Activated naive CD4-positive, alpha-beta T cell treated with anti-CD3 and anti-CD28 coated beads, Interleukin-2, amount 50 U/mL, for 16 hours (primary cell): ENCODE measurements at regions not wholly inside any gene's neighbourhood (a gene's known extent, or its start where the extent isn't known, plus 50 kb on each side); places are given as distances from the start of the nearest gene placed in this dataset.
A peak's percentile ranks its signal among the peaks of the same experiment; 100 is the strongest.

ENCODE experiments used
- DNase-seq: peaks from one replicate; pipeline ENCODE4 v3.0.0-alpha.2; 2020

GRCh38 chr10:60728056-60728455 lies 50.2 kb upstream of the CDK1 start:
- DNase-seq = no peak

DNA sequence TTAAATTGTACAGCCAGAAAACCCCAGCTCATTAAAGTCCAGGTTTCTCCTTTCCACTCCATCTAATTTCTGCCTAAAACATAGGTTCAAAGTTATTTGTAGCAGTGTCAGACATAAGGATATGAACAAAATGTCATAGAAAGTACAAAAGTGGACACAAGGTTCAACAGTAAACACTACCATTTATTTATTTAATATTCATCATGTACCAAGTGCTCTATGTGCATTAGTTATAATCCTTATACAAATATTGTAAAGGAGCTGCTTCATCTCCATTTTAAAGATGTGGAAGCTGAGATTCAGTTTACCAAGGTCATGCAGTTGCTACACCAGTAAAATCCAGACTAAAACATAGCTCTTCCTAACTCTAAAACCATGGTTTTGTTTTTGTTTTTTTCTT lies 52.0 kb upstream of the CDK1 start:
- DNase-seq = no peak

DNA sequence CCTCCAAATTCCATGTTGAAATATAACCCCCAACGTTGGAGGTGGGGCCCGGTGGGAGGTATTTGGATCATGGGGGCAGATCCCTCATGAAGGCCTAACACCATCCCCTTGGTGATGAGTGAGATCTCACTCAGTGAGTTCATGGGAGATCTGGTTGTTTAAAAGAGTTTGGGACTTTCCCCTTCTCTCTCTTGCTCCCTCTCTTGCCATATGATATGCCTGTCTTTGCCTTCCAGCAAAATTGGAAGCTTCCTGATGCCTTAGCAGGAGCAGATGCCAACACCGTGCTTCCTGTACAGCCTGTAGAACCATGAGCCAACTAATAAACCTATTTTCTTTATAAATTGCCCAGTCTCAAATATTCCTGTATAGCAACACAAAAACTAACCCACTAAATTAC lies 55.7 kb upstream of the CDK1 start:
- no peak for DNase-seq

GRCh38 chr10:60719721-60720120 lies 58.6 kb upstream of the CDK1 start:
- DNase-seq = no peak

- DNase-seq = no peak
Measured at GRCh38 chr10:60718886-60719285, 59.4 kb upstream of the CDK1 start.

DNA sequence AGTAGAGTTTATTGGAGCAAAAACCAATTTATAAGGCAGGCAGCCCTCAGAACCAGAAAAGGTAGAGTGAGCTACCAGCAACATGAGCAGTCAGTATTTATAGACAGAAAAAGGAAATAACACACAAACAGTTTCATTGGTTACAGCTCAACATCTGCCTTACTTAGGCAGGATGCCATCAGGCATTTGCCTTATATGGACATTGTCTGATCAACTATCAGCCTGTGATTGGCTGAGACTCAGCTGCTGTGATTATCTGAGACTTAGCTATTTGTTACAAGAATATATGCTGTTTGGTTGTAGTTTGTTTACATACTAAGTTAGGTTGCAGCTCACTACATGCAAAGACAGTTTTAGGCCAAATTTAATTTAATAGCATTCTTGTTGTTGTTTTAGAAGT lies 60.4 kb upstream of the CDK1 start:
- no peak for DNase-seq

GRCh38 chr10:60714233-60714632 lies 64.0 kb upstream of the CDK1 start:
- no peak for DNase-seq

DNA sequence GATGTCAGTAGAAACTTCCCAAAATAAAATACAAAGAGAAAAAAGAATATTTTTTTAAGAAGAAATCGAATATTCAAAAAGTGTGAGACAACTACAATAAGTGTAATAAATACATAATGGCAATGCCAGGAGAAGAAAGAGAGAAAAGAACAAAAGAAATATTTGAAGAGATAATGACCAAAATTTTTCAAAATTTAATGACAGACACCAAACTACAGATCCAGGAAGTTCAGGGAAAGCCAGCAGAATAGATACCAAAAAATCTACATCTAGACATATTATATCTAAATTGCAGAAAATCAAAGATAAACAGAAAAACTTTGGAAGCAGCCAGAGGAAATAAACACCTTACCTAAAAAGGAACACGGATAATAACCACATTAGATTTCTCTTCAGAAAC lies 66.8 kb upstream of the CDK1 start:
- no peak for DNase-seq

- DNase-seq = no peak
Measured at GRCh38 chr10:60710041-60710440, 68.2 kb upstream of the CDK1 start.

GRCh38 chr10:60708666-60709065 lies 69.6 kb upstream of the CDK1 start:
- no peak for DNase-seq

DNA sequence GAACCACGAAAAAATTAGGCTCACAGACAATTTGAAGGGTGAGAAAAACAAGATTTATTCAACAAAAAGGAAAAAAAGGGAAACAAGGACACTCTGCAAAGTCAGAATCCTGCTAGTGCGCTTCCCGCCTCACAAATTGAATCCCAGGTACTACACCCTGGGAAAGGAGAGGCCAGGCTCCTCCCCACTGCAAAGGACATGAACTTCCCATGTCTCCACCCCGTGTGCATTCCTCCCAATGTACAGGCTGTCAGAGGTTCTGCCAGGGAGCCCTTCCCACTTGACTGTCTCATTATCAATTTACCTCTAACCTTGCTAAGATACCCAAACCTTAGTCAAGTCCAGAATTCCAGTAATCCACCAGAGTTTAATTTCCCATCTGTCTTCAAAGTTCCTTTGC lies 70.4 kb upstream of the CDK1 start:
- no peak for DNase-seq

- DNase-seq = no peak
Measured at GRCh38 chr10:60706146-60706545, 72.1 kb upstream of the CDK1 start.

DNA sequence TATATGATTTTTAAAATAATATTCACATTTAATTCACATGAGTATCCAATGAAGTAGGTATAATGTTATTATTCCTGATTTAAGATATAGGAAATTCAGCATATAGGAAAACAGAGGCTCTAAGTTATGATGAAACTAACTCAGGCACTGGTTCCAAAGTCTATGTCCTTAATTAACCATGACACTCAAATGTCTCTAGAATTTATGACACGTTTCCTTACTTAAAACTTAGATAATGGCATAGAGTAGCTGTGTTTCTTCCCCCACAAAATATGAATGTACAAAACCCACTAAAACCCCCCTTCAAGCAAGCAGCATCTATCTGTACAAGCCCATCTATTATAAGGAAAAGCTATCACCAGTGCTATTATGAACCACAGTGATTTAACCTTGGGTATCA lies 72.9 kb upstream of the CDK1 start:
- no peak for DNase-seq

- no peak for DNase-seq
Measured at GRCh38 chr10:60704471-60704870, 73.8 kb upstream of the CDK1 start.

- no peak for DNase-seq
Measured at GRCh38 chr10:60703266-60704041, 74.8 kb upstream of the CDK1 start.

- DNase-seq = no peak
Measured at GRCh38 chr10:60687679-60688078, 90.6 kb upstream of the CDK1 start.

GRCh38 chr10:60684091-60684490 lies 94.2 kb upstream of the CDK1 start:
- DNase-seq = no peak

DNA sequence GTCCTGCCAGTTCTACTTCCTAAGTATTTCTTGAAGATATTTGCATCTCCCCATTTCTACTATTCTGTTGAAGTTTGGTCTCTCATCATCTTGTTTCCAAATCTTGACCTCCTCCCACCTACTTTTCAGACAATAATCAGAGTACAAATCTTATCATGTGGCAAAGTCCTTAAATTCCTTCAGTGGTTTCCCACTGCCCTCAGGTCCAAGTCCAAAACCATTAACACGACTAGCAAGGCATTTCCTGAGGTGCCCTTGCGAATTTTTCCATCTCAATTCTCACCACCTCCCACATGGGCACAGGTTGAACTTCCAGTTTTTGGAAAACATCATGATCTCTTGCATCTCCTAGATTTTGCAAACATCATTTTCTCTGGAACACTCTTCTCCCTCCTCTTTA lies 97.2 kb upstream of the CDK1 start:
- no peak for DNase-seq

DNA sequence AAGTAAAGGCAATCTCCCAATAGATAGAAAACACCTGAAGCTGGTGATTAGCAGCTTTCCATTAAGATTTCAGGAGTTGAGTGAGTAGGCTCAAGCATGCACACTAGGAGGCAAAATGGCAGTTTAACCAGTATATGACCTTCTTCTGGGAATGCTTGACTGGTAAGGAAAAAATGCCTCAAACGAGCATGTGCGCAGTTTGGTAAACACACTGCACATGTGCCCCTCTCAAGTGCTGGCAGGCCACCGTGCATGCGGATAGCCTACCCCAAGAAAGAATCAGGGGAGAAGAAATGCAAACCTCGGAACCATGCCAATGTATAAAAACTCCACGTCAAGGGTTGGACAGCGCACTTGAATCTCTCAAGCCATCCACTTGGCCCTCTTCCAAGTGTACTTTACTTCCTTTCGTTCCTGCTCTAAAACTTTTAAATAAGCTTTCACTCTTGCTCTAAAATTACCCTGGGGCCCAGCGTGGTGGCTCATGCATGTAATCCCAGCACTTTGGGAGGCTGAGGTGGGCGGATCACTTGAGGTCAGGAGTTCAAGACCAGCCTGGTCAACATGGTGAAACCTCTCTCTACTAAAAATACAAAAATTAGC lies 98.8 kb upstream of the CDK1 start:
- DNase-seq = no peak

DNA sequence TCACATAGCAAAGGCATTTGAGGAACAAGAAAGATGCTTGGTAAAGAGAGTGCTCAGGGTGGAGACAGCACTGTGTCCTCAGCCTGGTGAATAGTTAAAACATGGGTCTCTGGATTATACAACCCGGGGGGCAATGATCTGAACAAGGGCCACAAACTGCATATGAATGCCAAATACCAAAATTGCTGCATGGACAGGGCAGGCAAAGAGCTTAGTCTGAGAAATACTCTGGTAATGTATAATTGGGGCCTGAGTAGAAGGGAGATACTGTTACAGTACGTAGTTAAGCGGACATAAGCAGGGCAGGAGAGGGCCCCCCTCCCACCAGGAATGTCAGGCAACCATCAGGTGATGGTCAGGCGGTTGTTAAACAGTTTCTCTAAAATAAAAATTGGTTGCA lies 99.3 kb upstream of the CDK1 start:
- no peak for DNase-seq

- no peak for DNase-seq
Measured at GRCh38 chr10:60677531-60678129, 100.6 kb upstream of the CDK1 start.

GRCh38 chr10:60675236-60675635 lies 103.0 kb upstream of the CDK1 start:
- no peak for DNase-seq

- DNase-seq = no peak
Measured at GRCh38 chr10:60669501-60669900, 108.8 kb upstream of the CDK1 start.

DNA sequence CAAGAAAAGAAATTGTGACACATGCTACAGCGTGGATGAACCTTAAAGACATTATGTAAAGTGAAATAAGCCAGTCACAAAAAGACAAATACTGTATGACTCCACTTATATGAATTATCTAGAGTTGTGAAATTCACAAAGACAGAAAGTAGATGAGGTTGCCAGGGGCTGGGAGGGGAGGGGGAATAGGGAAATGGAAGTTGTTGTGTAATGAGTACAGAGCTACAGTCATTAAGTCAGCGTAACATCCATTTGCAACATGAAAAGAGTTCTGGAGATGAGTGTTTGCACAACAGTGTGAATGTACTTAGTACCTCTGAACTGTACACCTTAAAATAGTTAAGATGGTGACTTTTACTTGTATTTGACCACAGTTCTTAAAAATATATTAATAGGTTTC lies 112.1 kb upstream of the CDK1 start:
- DNase-seq = peak; percentile 32

GRCh38 chr10:60664859-60665258 lies 113.4 kb upstream of the CDK1 start:
- DNase-seq = no peak
